ENCODE measurements at regions not wholly inside any gene's neighbourhood (a gene's known extent, or its start where the extent isn't known, plus 50 kb on each side); places are given as distances from the start of the nearest gene placed in this dataset.

DNA sequence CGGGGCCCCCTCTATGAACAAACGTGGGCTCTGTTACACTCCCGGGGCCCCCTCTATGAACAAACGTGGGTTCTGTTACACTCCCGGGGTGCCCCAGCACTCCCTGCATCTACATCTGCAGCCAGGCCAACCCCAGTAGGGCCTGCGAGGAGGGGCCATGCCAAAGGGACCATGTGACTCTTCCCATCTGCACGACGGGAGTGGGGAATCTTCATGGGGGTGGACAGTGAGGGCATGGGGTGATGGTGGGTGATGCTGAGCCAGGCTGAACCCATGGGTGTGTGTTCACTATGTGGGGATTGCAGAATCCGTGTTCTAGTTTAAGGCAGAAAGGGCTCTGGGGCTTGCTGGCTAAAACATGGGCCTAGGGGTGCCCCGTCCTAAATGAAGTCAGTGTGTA, 69.9 kb upstream of the ARHGEF7 start:
- no peak overlapping the region for H3K4me3 ChIP-seq (replicated peaks; ENCODE audit: low read depth, low read length)
- DNase-seq (ENCODE audit: extremely low read depth, low read depth) = no peak
- TF ChIP-seq, protein P1, sequence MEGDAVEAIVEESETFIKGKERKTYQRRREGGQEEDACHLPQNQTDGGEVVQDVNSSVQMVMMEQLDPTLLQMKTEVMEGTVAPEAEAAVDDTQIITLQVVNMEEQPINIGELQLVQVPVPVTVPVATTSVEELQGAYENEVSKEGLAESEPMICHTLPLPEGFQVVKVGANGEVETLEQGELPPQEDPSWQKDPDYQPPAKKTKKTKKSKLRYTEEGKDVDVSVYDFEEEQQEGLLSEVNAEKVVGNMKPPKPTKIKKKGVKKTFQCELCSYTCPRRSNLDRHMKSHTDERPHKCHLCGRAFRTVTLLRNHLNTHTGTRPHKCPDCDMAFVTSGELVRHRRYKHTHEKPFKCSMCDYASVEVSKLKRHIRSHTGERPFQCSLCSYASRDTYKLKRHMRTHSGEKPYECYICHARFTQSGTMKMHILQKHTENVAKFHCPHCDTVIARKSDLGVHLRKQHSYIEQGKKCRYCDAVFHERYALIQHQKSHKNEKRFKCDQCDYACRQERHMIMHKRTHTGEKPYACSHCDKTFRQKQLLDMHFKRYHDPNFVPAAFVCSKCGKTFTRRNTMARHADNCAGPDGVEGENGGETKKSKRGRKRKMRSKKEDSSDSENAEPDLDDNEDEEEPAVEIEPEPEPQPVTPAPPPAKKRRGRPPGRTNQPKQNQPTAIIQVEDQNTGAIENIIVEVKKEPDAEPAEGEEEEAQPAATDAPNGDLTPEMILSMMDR (IDR thresholded peaks at IDR 0.05; ENCODE audit: low read depth, low read length, missing control alignments) = no peak

DNA sequence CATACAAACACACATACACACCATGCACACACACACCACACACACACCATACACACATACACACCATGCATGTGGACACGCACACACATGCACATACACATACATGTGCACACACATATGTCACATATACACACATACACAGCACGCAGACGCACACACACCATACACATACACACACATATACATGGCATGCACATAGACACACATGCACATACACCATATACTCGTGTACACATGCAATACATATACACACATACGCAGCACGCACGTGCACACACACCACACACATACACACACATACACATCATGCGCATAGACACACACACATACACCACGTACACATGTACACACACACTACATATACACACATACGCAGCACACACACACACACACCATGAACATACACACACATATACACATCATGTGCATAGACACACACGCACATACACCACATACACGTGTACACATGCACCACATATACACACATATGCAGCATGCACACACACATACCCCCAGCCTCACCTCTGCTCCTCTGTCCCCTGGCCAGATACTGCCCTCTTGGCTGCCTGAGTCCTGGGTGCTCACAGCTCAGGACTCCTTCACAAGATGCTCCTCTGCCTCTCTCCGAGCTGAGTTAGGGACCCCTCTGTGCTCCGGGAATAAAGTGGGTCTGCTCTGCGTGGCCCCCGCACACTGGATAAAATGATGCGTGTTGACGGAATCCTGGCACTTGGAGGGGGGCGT, 70.9 kb upstream of the ARHGEF7 start:
- H3K4me3 ChIP-seq (replicated peaks; ENCODE audit: low read depth, low read length) = no peak overlapping the region
- TF ChIP-seq, protein P1 (IDR thresholded peaks at IDR 0.05; ENCODE audit: low read depth, low read length, missing control alignments) = no peak

DNA sequence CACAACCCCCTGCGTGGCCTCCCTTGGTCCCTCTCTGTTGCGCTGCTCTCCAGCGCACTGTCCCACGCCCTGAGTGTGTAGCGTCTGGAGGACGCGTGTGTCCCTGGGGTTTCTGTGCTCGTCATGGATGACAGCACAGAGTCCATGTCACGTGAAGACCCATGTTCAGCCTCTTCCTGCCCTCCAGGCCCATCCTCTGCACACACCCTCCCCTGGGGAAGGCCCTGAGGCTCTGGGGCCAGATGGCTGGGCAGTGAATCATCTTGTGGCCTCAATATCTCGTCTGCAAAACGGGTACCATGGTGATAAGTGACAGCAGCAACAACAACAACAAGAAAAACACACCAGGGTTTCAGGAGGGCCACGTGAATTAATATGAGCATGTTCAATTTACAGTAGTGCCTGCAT, 71.5 kb upstream of the ARHGEF7 start:
- peak; percentile 40 for DNase-seq (ENCODE audit: extremely low read depth, low read depth)
- TF ChIP-seq, protein P1 (IDR thresholded peaks at IDR 0.05; ENCODE audit: low read depth, low read length, missing control alignments) = no peak
- H3K4me3 ChIP-seq (replicated peaks; ENCODE audit: low read depth, low read length) = no peak overlapping the region

More for the DNA sequence above, 70.9 kb upstream of the ARHGEF7 start:
- DNase-seq (ENCODE audit: extremely low read depth, low read depth) = no peak

DNA sequence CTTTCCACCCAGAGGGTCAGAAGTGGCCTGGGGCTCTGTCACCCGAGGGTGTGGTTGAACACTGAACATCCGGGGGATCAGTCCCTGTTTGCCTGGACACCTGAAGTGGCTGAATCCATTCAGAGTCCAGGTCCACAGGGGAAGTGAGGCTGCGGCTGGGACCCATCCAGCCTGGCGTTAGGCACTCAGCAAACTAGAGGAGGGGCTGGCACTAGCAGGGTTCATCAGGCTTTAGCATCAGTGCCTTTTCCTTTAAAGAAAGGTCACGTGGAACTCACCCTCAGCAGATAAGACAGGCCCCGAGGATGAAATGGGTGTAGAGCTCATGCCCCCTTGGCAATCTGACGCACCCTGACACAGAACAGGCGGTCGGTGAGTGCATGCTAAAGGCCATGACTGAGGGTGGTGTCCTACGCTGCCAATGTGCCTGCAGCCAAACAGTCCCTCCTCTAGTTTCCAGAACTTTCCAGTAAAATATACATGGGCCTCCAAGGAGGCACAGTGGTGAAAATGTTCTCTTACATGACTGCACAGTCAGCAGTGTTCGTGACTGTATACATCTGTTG, 72.4 kb upstream of the ARHGEF7 start:
- DNase-seq (ENCODE audit: extremely low read depth, low read depth) = no peak
- TF ChIP-seq, protein P1 (IDR thresholded peaks at IDR 0.05; ENCODE audit: low read depth, low read length, missing control alignments) = no peak
- H3K4me3 ChIP-seq (replicated peaks; ENCODE audit: low read depth, low read length) = no peak overlapping the region

DNA sequence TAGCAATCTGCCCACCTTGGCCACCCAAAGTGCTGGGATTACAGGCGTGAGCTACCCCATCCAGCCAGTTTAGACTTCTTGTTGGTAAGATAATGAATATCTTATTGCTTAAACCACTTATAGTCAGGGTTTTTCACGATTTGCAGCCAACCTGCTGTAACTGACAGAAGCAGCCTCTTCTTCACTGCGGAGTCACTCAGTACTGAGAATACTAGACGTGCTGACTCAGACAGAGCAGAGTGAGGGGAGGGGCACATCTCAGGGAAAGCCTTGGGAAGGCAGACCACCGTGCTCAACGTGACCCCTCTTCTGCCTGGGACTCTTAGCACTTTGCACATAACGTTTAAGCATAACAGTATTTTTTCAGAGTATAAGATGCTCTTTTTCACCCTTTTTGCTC, 74.3 kb upstream of the ARHGEF7 start:
- TF ChIP-seq, protein P1 (IDR thresholded peaks at IDR 0.05; ENCODE audit: low read depth, low read length, missing control alignments) = no peak
- DNase-seq (ENCODE audit: extremely low read depth, low read depth) = no peak
- no peak overlapping the region for H3K4me3 ChIP-seq (replicated peaks; ENCODE audit: low read depth, low read length)

DNA sequence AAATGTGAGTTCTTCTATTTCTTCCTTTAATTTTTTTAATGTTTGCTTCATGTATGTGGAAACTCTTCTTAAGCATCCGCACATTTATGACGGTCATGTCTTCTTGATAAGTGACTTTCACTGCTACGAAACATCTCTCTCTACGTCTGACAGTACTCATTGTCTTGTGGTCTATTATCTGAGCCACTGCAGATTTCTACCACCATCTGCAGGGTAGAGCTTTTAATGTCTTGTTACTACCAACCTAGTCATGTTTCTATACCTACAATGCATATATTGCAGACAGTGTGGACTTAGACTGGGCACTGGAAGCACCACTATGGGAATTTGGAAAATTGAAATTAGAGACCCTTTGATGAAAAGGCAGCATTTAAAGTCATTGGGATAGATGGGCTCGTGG, 75.4 kb upstream of the ARHGEF7 start:
- DNase-seq (ENCODE audit: extremely low read depth, low read depth) = no peak
- TF ChIP-seq, protein P1 (IDR thresholded peaks at IDR 0.05; ENCODE audit: low read depth, low read length, missing control alignments) = no peak
- H3K4me3 ChIP-seq (replicated peaks; ENCODE audit: low read depth, low read length) = no peak overlapping the region

Measured in HFF-Myc (cell line).